ENCODE measurements at regions not wholly inside any gene's neighbourhood (a gene's known extent, or its start where the extent isn't known, plus 50 kb on each side); places are given as distances from the start of the nearest gene placed in this dataset.

- no peak for TF ChIP-seq CTCF (IDR thresholded peaks at IDR 0.05; ENCODE audit: low read depth, low read length, missing control alignments)
- Histone ChIP-seq H3K27ac (no peak overlapping the region), H3K4me3 (ENCODE audit: low read depth, low read length) (no peak overlapping the region), H3K27me3 (replicated peaks) (no peaks in the 10 kb centered on the region), H3K36me3 (replicated peaks) (no peaks in the 10 kb centered on the region)
- DNase-seq, result no peak
- in situ Hi-C loops (cut with HindIII; ENCODE audit: low pct_ligation_motif_present, low sequenced_read_pairs), result no loop called here
Observed at GRCh38 chrX:63488546-63489373, 137.6 kb upstream of the SPIN4 start.

GRCh38 chrX:63475200-63475599 lies 124.1 kb upstream of the SPIN4 start:
- no peak for DNase-seq
- Histone ChIP-seq H3K36me3 (replicated peaks) (no peaks in the 10 kb centered on the region), H3K27me3 (replicated peaks) (no peaks in the 10 kb centered on the region), H3K27ac (no peak overlapping the region), H3K4me3 (ENCODE audit: low read depth, low read length) (no peak overlapping the region)
- no peak for TF ChIP-seq CTCF (IDR thresholded peaks at IDR 0.05; ENCODE audit: low read depth, low read length, missing control alignments)
- in situ Hi-C loops (cut with HindIII; ENCODE audit: low pct_ligation_motif_present, low sequenced_read_pairs), result no loop called here

GRCh38 chrX:63471004-63471403 lies 119.9 kb upstream of the SPIN4 start:
- in situ Hi-C loops (cut with HindIII; ENCODE audit: low pct_ligation_motif_present, low sequenced_read_pairs), result no loop called here
- TF ChIP-seq CTCF (IDR thresholded peaks at IDR 0.05; ENCODE audit: low read depth, low read length, missing control alignments), result no peak
- no peak for DNase-seq
- no peak overlapping the region for H3K4me3 ChIP-seq (ENCODE audit: low read depth, low read length)
- H3K36me3 ChIP-seq (replicated peaks), result no peaks in the 10 kb centered on the region
- no peak overlapping the region for H3K27ac ChIP-seq
- H3K27me3 ChIP-seq (replicated peaks), result no peaks in the 10 kb centered on the region

GRCh38 chrX:63470506-63470905 lies 119.4 kb upstream of the SPIN4 start:
- TF ChIP-seq CTCF (IDR thresholded peaks at IDR 0.05; ENCODE audit: low read depth, low read length, missing control alignments), result no peak
- in situ Hi-C loops (cut with HindIII; ENCODE audit: low pct_ligation_motif_present, low sequenced_read_pairs), result no loop called here

DNA sequence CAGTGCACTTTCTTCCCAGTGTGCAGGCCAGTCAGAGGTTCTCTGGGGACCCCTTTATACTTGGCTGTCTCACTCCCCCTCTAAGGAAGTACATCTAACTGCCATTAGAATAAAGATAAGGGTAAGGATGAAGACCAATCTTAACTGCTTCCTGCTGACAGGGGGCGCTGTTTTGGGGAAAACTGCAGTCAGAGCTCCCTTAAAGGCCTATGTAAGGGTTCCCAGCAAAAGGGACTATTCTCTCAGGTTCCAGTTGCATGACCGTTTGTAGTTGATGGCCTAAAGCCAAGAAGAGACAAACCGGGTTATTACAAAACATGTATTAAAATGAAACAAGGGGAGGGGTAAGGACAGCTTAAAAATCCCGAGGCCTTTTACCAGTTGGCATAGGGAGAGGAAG lies 115.6 kb upstream of the SPIN4 start:
- in situ Hi-C loops (cut with HindIII; ENCODE audit: low pct_ligation_motif_present, low sequenced_read_pairs), result no loop called here
- peak; percentile 31 for TF ChIP-seq CTCF (IDR thresholded peaks at IDR 0.05; ENCODE audit: low read depth, low read length, missing control alignments)

More at GRCh38 chrX:63470506-63470905, 119.4 kb upstream of the SPIN4 start:
- no peak overlapping the region for H3K4me3 ChIP-seq (ENCODE audit: low read depth, low read length)
- H3K36me3 ChIP-seq (replicated peaks), result no peaks in the 10 kb centered on the region
- no peaks in the 10 kb centered on the region for H3K27me3 ChIP-seq (replicated peaks)
- H3K27ac ChIP-seq, result no peak overlapping the region
- DNase-seq, result no peak

GRCh38 chrX:63458981-63459380 lies 107.8 kb upstream of the SPIN4 start:
- DNase-seq, result no peak
- in situ Hi-C loops (cut with HindIII; ENCODE audit: low pct_ligation_motif_present, low sequenced_read_pairs), result no loop called here
- no peaks in the 10 kb centered on the region for H3K36me3 ChIP-seq (replicated peaks)
- H3K27ac ChIP-seq, result no peak overlapping the region
- no peak for TF ChIP-seq CTCF (IDR thresholded peaks at IDR 0.05; ENCODE audit: low read depth, low read length, missing control alignments)
- no peak overlapping the region for H3K4me3 ChIP-seq (ENCODE audit: low read depth, low read length)
- H3K27me3 ChIP-seq (replicated peaks), result no peaks in the 10 kb centered on the region

More for the DNA sequence above, 115.6 kb upstream of the SPIN4 start:
- H3K27me3 ChIP-seq (replicated peaks), result no peaks in the 10 kb centered on the region
- H3K36me3 ChIP-seq (replicated peaks), result no peaks in the 10 kb centered on the region
- DNase-seq, result no peak
- H3K4me3 ChIP-seq (ENCODE audit: low read depth, low read length), result no peak overlapping the region
- H3K27ac ChIP-seq, result no peak overlapping the region

Data from brain microvascular endothelial cell (primary cell).